ENCODE measurements at regions not wholly inside any gene's neighbourhood (a gene's known extent, or its start where the extent isn't known, plus 50 kb on each side); places are given as distances from the start of the nearest gene placed in this dataset.

- Histone ChIP-seq H3K9me3 (ENCODE audit: control insufficient read depth, low read depth, low read length) (no peaks in the 10 kb centered on the region), H2AFZ (ENCODE audit: control insufficient read depth, low read length) (no peak overlapping the region), H3K4me3 (ENCODE audit: control insufficient read depth in 2 of 3, extremely low read depth in 1 of 3, insufficient read depth in 2 of 3, low read depth in 1 of 3, low read length in 3 of 3) (no peak overlapping the region), H3K9me1 (ENCODE audit: control insufficient read depth, extremely low read depth, insufficient read depth, low read length) (no peaks in the 10 kb centered on the region), H3K27ac (ENCODE audit: control insufficient read depth, insufficient read depth, low read length) (no peak overlapping the region), H3K4me1 (ENCODE audit: control insufficient read depth, extremely low read depth, insufficient read depth, low read length) (peaks cover 6% of the 10 kb centered on the region), H3K79me2 (ENCODE audit: control insufficient read depth, insufficient read depth, low read length) (no peaks in the 10 kb centered on the region), H3K4me2 (ENCODE audit: control insufficient read depth, extremely low read depth, insufficient read depth, low read depth, low read length) (no peak overlapping the region), H3K27me3 (ENCODE audit: control insufficient read depth, extremely low read depth, insufficient read depth, low read length) (no peaks in the 10 kb centered on the region), H4K20me1 (ENCODE audit: control insufficient read depth, extremely low read depth, insufficient read depth, low read length) (no peaks in the 10 kb centered on the region), H3K36me3 (ENCODE audit: control insufficient read depth in 2 of 2, extremely low read depth in 1 of 2, insufficient read depth in 2 of 2, low read length in 2 of 2) (no peaks in the 10 kb centered on the region), H3K9ac (ENCODE audit: control insufficient read depth, extremely low read depth, insufficient read depth, low read length) (no peak overlapping the region)
- DNase-seq (ENCODE audit: low read depth, low spot score): no peak
- TF ChIP-seq CTCF (optimal IDR thresholded peaks at IDR 0.05 in 1 of 3, IDR thresholded peaks at IDR 0.05 in 1 of 3, conservative IDR thresholded peaks at IDR 0.05 in 1 of 3; ENCODE audit: extremely low read depth in 1 of 3, insufficient read depth in 2 of 3, low read length in 3 of 3) (peak; percentile 68 to 77 (median 76)), EZH2 (IDR thresholded peaks at IDR 0.05; ENCODE audit: low read length) (no peak)
- FAIRE-seq: peak; percentile 86
- dilution Hi-C loops (cut with MboI; ENCODE audit: extremely low pct_ligation_motif_present, low sequenced_read_pairs): no loop called here
Measured at GRCh38 chr14:53412819-53413675, 259.9 kb upstream of the DDHD1 start.

- dilution Hi-C loops (cut with MboI; ENCODE audit: extremely low pct_ligation_motif_present, low sequenced_read_pairs): no loop called here
- no peak for DNase-seq (ENCODE audit: low read depth, low spot score)
- no peak overlapping the region for H3K4me2 ChIP-seq (ENCODE audit: control insufficient read depth, extremely low read depth, insufficient read depth, low read depth, low read length)
Measured at GRCh38 chr14:53411125-53411524, 258.0 kb upstream of the DDHD1 start.

More at GRCh38 chr14:53411125-53411524, 258.0 kb upstream of the DDHD1 start:
- H3K4me1 ChIP-seq (ENCODE audit: control insufficient read depth, extremely low read depth, insufficient read depth, low read length): peaks cover 6% of the 10 kb centered on the region
- H3K79me2 ChIP-seq (ENCODE audit: control insufficient read depth, insufficient read depth, low read length): no peaks in the 10 kb centered on the region
- H3K9me3 ChIP-seq (ENCODE audit: control insufficient read depth, low read depth, low read length): no peaks in the 10 kb centered on the region
- no peak for FAIRE-seq
- no peak overlapping the region for H3K4me3 ChIP-seq (ENCODE audit: control insufficient read depth in 2 of 3, extremely low read depth in 1 of 3, insufficient read depth in 2 of 3, low read depth in 1 of 3, low read length in 3 of 3)
- H3K9ac ChIP-seq (ENCODE audit: control insufficient read depth, extremely low read depth, insufficient read depth, low read length): no peak overlapping the region
- H3K27me3 ChIP-seq (ENCODE audit: control insufficient read depth, extremely low read depth, insufficient read depth, low read length): no peaks in the 10 kb centered on the region
- no peak overlapping the region for H2AFZ ChIP-seq (ENCODE audit: control insufficient read depth, low read length)
- no peaks in the 10 kb centered on the region for H3K36me3 ChIP-seq (ENCODE audit: control insufficient read depth in 2 of 2, extremely low read depth in 1 of 2, insufficient read depth in 2 of 2, low read length in 2 of 2)
- no peak for TF ChIP-seq CTCF (optimal IDR thresholded peaks at IDR 0.05 in 1 of 3, IDR thresholded peaks at IDR 0.05 in 1 of 3, conservative IDR thresholded peaks at IDR 0.05 in 1 of 3; ENCODE audit: extremely low read depth in 1 of 3, insufficient read depth in 2 of 3, low read length in 3 of 3)
- TF ChIP-seq EZH2 (IDR thresholded peaks at IDR 0.05; ENCODE audit: low read length): no peak
- H3K27ac ChIP-seq (ENCODE audit: control insufficient read depth, insufficient read depth, low read length): no peak overlapping the region
- H4K20me1 ChIP-seq (ENCODE audit: control insufficient read depth, extremely low read depth, insufficient read depth, low read length): no peaks in the 10 kb centered on the region
- no peaks in the 10 kb centered on the region for H3K9me1 ChIP-seq (ENCODE audit: control insufficient read depth, extremely low read depth, insufficient read depth, low read length)

Measured in keratinocyte (primary cell).